ENCODE measurements at regions not wholly inside any gene's neighbourhood (a gene's known extent, or its start where the extent isn't known, plus 50 kb on each side); places are given as distances from the start of the nearest gene placed in this dataset.

DNA sequence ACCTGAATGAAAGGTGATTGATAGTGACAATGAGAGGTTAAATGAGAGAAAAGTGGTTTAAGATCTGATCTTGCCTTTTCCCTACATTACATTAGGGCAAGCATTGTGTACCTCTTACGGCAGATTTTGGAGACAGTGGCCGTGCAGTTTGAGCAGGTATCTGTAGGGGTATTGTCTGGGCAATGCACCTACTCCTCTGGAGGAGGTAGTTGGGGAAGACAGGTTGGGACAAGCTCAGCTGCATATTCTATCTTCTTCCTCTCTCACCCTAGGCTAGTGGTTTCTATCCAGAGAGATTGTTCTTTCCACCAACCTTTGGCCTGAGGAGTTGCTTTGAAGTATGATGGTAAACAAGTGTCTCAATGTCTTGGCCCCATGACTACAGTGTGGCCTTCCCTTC, 323.2 kb downstream of the CYP26B1 start:
- TF ChIP-seq, protein P1, sequence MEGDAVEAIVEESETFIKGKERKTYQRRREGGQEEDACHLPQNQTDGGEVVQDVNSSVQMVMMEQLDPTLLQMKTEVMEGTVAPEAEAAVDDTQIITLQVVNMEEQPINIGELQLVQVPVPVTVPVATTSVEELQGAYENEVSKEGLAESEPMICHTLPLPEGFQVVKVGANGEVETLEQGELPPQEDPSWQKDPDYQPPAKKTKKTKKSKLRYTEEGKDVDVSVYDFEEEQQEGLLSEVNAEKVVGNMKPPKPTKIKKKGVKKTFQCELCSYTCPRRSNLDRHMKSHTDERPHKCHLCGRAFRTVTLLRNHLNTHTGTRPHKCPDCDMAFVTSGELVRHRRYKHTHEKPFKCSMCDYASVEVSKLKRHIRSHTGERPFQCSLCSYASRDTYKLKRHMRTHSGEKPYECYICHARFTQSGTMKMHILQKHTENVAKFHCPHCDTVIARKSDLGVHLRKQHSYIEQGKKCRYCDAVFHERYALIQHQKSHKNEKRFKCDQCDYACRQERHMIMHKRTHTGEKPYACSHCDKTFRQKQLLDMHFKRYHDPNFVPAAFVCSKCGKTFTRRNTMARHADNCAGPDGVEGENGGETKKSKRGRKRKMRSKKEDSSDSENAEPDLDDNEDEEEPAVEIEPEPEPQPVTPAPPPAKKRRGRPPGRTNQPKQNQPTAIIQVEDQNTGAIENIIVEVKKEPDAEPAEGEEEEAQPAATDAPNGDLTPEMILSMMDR (IDR thresholded peaks at IDR 0.05), result no peak

DNA sequence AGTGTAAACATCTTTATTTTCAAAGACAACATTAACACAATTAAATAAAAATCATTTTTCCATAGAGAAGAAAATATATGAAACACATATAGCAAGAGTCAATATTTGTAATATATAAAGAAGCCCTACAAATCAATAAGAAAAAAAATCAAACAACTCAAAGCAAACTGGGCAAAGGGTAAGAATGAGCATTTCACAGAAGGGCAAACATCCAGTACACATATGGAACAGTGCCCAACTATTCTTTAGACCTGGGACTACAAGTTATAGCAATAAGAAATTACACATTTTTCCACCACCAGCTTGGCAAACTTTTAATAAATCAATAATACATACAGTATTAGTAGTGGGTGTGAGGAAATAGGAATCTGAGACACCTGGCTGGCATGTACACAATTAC, 324.1 kb downstream of the CYP26B1 start:
- TF ChIP-seq, protein P1 (IDR thresholded peaks at IDR 0.05), result no peak

DNA sequence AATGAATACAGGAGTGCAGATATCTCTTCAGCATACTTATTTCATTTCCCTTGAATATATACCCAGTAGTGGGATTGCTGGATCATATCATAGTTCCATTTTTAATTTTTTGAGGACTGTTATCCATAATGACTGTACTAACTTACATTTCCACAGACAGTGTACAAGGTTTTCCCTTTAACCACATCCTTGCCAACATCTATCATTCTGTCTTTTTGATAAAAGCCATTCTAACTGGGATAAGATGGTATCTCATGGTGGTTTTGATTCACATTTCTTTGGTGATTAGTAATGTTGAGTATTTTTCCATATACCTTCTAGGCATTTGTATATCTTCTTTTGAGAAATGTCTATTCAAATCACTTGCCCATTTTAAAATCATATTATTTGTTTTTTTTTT, 325.2 kb downstream of the CYP26B1 start:
- TF ChIP-seq, protein P1 (IDR thresholded peaks at IDR 0.05), result no peak

DNA sequence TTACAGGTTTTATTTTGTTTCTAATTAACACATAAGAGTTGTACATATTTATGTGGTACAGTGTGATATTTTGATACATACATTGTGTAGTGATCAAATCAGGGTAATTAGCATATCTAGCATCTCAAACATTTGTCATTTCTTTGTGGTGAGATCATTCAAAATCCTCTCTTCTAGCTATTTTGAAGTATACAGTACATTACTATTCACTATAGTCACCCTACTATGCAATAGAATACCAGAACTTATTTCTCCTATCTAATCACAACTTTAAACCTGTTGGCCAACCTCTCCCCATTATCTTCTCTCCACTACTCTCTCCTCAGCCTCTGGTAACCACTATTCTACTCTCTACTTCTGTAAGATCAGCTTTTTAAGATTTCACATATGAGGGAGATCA, 325.8 kb downstream of the CYP26B1 start:
- TF ChIP-seq, protein P1 (IDR thresholded peaks at IDR 0.05), result no peak

DNA sequence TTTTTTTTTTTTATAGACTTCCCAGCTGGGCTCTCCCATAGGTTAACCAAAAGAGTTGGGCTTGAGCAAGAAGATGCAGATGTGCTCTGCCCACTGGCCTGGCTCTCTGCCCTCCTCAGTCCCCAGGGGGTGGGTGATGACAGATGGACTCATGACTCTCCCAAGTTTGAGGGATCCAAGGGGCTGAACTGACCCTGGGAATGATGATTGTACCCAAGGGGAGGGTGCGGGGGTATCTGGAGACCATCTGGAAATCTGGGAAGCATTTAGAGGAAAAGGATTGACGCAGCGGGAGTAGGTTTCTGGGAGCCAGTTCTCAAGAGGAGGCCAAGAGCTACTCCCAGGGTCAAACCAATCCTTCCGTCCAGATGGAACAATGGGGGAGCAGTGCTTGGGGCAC, 330.8 kb downstream of the CYP26B1 start:
- TF ChIP-seq, protein P1 (IDR thresholded peaks at IDR 0.05), result no peak

DNA sequence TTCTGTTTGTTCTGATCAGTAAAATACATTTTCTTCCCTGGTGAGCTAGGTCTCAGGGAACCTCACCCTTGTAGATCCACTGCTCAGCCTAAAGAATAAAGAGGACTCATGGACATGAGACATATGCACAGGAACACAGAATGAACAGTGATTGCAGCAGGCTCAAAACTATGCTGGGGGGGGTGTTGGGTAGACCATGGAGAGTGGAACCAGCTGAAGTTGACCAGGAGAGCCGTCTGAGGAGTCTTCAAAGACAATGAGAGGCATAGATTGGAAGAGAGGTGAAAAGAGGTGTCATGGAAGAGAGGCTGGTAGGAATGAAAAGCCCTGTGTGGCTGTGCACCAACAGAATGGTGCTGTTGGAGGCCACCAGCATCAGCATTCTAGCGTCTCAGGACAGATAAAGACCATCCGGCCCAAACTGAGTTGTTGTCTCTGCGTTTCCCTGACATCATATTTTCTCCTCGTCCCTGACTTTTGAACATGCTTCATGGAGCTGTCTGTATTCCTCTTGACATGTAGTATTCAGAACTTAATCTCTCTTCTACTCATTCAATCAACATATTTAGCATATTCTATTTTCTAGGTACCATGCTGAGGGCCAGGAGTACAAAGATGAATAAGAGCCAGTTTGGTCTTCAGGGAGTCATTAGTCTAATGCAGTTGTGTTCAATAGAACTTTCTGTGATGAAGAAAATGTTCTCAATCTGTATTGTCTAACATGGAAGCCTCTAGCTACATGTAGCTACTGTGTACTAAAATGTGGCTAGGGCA, 331.8 kb downstream of the CYP26B1 start:
- TF ChIP-seq, protein P1 (IDR thresholded peaks at IDR 0.05), result no peak

DNA sequence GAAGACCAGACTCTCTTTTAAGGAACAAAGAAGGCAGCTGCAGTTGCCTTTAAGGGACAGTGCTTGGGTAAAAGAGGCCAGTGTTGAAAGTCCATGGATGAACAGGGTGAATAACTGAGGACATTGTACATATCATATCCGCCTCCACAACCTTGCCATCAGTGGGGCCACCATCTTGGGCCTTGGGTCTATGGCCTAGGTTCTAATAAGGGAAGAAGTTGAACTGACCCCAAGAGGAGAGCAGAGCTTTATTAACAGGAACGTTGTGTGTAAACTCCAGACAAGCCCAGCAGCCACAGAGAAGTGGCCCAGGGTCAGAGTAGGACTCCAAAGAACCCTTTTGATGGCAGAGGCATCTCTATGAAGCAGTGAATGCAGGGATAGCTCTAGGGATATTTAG, 332.8 kb downstream of the CYP26B1 start:
- TF ChIP-seq, protein P1 (IDR thresholded peaks at IDR 0.05), result no peak
